ENCODE measurements at regions not wholly inside any gene's neighbourhood (a gene's known extent, or its start where the extent isn't known, plus 50 kb on each side); places are given as distances from the start of the nearest gene placed in this dataset.

- TF ChIP-seq CTCF (optimal IDR thresholded peaks at IDR 0.05 in 1 of 3, IDR thresholded peaks at IDR 0.05 in 1 of 3, conservative IDR thresholded peaks at IDR 0.05 in 1 of 3; ENCODE audit: extremely low read depth in 1 of 3, insufficient read depth in 2 of 3, low read length in 3 of 3) (no peak), EZH2 (IDR thresholded peaks at IDR 0.05; ENCODE audit: low read length) (no peak)
These were observed 1119.9 kb downstream of the TAF11L14 start for GRCh38 chr5:18754201-18754600.
